Suppressor macrophage (primary cell): ENCODE measurements at regions not wholly inside any gene's neighbourhood (a gene's known extent, or its start where the extent isn't known, plus 50 kb on each side); places are given as distances from the start of the nearest gene placed in this dataset.

ENCODE experiments used
- DNase-seq, 4 experiments: peaks; one replicate each; pipeline ENCODE4 v3.0.0-alpha.2; 2020 to 2022

GRCh38 chr15:100784493-100785180, 95.0 kb upstream of the ALDH1A3 start:
- no peak for DNase-seq

- DNase-seq: no peak
Observed at GRCh38 chr15:100785181-100786138, 94.2 kb upstream of the ALDH1A3 start.

- DNase-seq: no peak
Observed at GRCh38 chr15:100786139-100786531, 93.5 kb upstream of the ALDH1A3 start.

- no peak for DNase-seq
Observed at GRCh38 chr15:100786901-100787566, 92.6 kb upstream of the ALDH1A3 start.

GRCh38 chr15:100787567-100788417, 91.8 kb upstream of the ALDH1A3 start:
- no peak for DNase-seq

- no peak for DNase-seq
Observed at GRCh38 chr15:100788418-100789105, 91.1 kb upstream of the ALDH1A3 start.

- no peak for DNase-seq
Observed at GRCh38 chr15:100790786-100791265, 88.8 kb upstream of the ALDH1A3 start.

GRCh38 chr15:100794008-100794407, 85.6 kb upstream of the ALDH1A3 start:
- DNase-seq: no peak

- DNase-seq: no peak
Observed at GRCh38 chr15:100801256-100801900, 78.3 kb upstream of the ALDH1A3 start.

GRCh38 chr15:100802421-100803170, 77.0 kb upstream of the ALDH1A3 start:
- DNase-seq: no peak

GRCh38 chr15:100803171-100803440, 76.5 kb upstream of the ALDH1A3 start:
- no peak for DNase-seq

GRCh38 chr15:100806157-100806556, 73.5 kb upstream of the ALDH1A3 start:
- DNase-seq: no peak

GRCh38 chr15:100807028-100807427, 72.6 kb upstream of the ALDH1A3 start:
- no peak for DNase-seq

GRCh38 chr15:100808691-100809090, 70.9 kb upstream of the ALDH1A3 start:
- no peak for DNase-seq

- DNase-seq: no peak
Observed at GRCh38 chr15:100809151-100809550, 70.5 kb upstream of the ALDH1A3 start.

GRCh38 chr15:100809587-100809986, 70.0 kb upstream of the ALDH1A3 start:
- no peak for DNase-seq

- DNase-seq: no peak
Observed at GRCh38 chr15:100810229-100810628, 69.4 kb upstream of the ALDH1A3 start.

GRCh38 chr15:100810831-100811230, 68.8 kb upstream of the ALDH1A3 start:
- DNase-seq: no peak

GRCh38 chr15:100812802-100813201, 66.8 kb upstream of the ALDH1A3 start:
- DNase-seq: no peak

- DNase-seq: no peak
Observed at GRCh38 chr15:100818927-100819326, 60.7 kb upstream of the ALDH1A3 start.

GRCh38 chr15:100820528-100820927, 59.1 kb upstream of the ALDH1A3 start:
- DNase-seq: no peak
